Germinal center (tissue), 1 donor: ENCODE measurements at regions not wholly inside any gene's neighbourhood (a gene's known extent, or its start where the extent isn't known, plus 50 kb on each side); places are given as distances from the start of the nearest gene placed in this dataset.
"Not testable (repeated sequence)": the region's sequence is repeated elsewhere in the genome, so short reads cannot be mapped to it uniquely, and the experiment has no call there.

Experiments
- DNase-seq: peaks from one replicate; pipeline ENCODE4 v3.0.0; 2012; ENCODE audit warnings: mixed read lengths, low spot score

GRCh38 chr14:105660816-105661531, 134.6 kb downstream of the TMEM121 start:
- no peak for DNase-seq

DNA sequence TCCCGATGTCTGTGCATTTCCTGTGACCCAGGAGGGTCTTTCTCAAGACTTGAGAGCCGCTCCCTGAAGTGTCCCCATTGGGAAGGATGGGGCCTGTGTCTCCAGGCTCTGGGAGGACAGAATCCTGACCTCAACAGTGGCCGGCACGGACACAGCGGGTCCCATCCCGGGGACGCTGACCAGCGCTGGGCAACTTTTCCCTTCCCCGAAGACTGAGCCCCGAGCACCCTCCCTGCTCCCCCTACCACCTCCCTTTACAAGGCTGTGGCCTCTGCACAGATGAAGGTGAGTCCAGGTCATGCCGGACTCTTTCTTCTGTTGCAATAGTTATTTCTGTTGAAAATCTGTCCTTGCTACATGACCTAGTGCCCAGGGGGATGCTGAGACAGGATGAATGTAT, 135.7 kb downstream of the TMEM121 start:
- DNase-seq, result not testable (repeated sequence)

DNA sequence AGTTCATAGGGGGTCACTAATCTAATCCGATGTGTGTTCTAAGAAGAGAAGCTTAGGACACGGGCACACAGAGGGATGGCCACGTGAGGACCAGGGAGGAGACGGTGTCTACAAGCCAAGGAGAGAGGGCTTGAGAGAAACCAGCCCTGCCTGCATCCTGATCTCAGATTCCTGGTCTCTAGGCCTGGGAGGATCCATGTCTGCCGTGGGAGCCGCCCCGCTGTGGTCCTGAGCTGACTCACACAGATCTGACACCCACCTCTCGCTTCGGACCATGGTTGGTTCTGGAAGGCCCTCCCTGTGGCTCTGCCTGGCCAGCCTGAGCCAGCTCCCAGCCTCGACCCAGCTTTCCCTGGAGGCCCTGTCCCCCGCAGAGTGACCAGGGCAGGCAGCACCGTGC, 136.2 kb downstream of the TMEM121 start:
- not testable (repeated sequence) for DNase-seq

GRCh38 chr14:105663323-105663722, 136.9 kb downstream of the TMEM121 start:
- DNase-seq, result not testable (repeated sequence)

GRCh38 chr14:105663818-105664596, 137.6 kb downstream of the TMEM121 start:
- DNase-seq, result not testable (repeated sequence)

GRCh38 chr14:105664691-105665090, 138.3 kb downstream of the TMEM121 start:
- no peak for DNase-seq

- no peak for DNase-seq
Measured at GRCh38 chr14:105665247-105665950, 139.0 kb downstream of the TMEM121 start.

DNA sequence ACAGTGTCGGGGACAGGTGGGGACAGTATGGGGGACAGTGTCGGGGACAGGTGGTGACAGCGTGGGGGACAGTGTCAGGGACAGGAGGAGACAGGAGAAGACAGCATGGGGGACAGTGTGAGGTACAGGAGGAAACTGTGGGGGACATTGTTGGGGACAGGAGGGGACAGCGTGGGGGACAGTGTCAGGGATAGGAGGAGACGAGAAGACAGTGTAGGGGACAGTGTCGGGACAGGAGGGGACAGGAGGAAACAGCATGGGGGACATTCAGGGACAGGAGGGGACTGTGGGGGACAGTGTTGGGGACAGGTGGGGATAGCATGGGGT, 139.5 kb downstream of the TMEM121 start:
- DNase-seq, result no peak

DNA sequence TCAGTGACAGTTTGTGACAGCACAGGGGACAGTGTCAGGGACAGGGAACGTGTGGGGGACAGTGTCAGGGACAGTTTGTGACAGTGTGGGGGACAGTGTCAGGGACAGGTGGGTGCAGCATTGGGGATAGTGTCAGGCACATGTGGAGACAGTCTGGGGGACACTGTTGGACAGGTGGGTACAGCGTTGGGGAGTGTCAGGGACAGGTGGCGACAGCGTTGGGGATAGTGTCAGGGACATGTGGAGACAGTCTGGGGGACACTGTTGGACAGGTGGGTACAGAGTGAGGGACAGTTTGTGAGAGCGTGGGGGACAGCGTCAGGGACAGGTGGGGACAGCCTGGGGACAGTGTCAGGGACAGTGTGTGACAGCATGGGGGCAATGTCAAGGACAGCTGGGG, 140.0 kb downstream of the TMEM121 start:
- no peak for DNase-seq

DNA sequence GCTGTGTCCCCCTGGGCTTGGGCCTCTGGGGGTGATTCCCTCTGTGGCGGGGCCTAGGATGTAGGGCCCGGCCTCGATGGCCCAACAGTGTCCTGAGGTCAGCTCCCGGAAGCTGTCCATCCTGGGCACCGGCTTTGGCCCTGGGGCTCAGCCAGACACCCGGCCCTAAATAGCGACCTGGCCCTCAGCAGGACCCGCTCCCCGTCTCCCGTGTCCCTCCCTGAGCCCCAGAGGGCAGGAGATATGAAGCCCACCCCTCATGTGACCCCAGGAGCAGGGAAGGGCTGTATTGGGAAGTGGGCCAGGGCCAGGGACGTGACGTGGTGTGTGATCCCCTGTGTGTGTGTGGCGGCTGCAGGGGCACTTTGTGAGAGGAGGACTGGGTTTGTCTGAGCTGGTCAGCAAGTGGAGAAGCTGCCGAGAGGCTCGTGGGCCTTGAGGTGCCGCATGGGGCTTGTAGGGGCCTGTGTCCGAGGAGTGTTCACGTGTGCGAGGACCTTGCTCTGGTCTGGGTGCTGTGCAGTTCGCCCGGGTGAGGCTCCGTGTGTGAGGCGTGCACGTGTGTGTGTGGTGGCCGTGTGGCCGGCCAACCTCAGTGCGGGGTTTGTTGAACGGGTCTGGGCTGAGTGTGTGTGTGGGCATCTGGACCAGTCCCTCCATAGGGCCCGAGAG, 140.7 kb downstream of the TMEM121 start:
- not testable (repeated sequence) for DNase-seq

DNA sequence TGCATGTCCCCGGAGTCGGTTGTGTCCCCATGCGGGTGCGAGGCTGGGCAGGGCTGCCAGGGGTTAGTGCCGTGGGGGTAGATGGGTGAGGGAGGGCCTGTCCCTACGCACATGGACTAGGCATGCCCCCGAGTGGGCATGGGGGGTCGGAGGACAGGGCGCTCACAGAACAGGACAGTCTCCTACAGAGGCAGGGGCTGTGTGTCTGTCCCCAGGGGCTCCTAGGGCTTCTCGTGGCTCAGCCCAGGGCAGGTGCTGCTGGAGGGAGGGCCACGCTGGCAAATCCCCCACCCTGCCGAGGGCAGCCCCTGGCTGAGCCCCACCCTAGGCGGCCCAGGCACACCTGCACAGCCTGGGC, 141.3 kb downstream of the TMEM121 start:
- DNase-seq, result not testable (repeated sequence)

GRCh38 chr14:105668021-105668420, 141.6 kb downstream of the TMEM121 start:
- DNase-seq, result not testable (repeated sequence)

- DNase-seq, result not testable (repeated sequence)
Measured at GRCh38 chr14:105668471-105669230, 142.3 kb downstream of the TMEM121 start.

DNA sequence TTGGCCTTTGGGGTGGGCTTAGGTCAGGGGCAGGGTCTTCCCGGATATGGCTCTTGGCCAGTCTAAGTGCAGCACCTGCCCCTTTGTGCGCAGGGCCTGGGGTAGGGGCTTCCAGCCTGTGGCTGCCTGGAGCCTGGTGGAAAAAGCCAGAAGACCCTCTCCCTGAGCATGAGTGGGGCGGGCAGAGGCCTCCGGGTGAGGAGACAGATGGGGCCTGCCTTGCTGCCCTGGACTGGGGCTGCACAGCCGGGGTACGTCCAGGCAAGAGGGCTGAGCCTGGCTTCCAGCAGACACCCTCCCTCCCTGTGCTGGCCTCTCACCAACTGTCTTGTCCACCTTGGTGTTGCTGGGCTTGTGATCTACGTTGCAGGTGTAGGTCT, 142.8 kb downstream of the TMEM121 start:
- not testable (repeated sequence) for DNase-seq

- not testable (repeated sequence) for DNase-seq
Measured at GRCh38 chr14:105669646-105670045, 143.3 kb downstream of the TMEM121 start.

DNA sequence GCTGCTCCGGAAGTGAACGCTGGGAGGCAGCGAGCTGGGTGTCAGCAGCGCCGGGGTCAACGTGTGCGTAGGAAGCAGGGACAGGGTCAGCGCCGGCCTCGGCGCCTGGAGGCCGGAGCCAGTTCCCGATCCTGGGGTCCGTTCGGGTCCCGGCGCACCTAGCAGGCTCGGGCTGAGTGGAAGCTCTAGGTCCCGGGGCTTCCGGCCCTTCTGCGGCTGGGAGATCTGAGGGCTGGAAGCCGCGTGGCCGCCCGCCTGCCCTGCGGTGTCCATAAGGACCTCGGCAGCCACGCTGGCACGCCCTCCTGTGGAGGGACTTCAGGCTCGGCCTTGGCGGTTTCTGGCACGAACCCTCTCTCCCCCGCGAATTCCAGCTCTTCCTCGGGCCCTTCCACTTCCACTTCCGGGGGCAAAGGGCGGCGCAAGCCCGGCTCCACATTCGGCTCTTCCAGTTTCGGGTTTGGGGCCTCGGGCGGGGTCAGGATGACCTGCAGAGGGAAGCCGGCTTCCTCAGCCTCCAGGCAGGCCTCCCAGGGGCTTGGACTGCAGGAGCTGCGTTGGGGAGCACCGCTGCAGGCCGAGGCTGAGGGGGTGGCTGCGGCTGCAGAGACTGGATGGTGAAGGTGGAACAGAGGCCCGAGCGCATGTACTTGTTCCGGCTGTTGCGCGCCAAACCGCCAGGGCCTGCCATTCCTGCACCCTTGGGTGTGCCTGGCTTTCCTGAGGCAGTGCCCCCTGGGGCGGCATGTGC, 146.2 kb downstream of the TMEM121 start:
- not testable (repeated sequence) for DNase-seq

- not testable (repeated sequence) for DNase-seq
Measured at GRCh38 chr14:105675433-105675832, 149.1 kb downstream of the TMEM121 start.

DNA sequence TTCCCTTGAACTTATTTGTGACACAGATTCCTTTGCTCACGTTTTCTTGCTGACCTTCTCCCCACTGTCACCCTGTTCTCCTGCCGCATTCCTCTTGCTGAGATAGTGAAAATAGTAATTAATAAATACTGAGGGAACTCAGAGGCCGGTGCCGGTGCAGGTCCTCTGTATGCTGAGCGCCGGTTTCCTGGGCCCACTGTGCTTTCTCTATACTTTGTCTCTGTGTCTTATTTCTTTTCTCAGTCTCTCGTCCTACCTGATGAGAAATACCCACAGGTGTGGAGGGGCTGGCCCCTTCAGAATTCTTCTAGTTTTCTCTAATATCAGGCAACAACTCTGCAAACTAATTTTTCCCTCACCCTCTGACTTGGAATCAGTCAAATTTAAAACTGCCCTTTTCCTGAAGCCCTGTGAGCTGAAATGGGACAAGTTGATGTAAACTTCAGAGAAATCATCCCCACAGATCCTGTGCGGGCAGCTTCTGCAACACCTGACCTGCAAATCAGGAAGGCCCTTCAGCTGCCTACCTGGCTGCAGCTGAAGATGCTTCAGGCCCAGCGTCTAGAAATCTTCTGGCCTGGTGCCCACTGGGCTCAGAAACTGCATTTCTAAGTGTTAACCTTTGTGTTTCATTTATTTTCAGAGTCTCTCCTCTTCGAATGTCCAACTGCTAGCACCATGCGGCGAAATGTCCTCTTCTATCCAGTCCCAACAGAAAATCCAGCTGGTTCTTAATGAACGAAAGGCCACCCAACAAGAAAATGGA, 149.7 kb downstream of the TMEM121 start:
- DNase-seq, result not testable (repeated sequence)

DNA sequence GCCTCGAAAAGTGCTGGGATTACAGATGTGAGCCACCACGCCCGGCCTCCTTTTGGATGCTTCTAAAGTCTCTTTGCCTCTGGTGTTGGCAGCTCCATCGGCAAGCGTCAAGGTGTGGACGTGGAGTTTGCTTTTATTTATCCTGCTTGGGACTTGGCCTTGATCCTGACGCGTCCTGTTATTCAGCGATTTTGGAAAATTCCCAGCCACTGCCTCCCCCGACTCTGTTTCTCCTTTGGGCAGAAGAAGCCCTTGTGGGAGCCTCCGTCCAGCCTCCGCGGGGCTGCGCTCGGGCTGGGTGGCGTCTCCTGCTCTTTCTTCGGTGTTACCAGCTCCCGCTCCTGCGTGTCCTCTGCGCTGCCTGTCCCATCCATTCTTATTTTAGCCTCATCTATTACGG, 151.7 kb downstream of the TMEM121 start:
- DNase-seq, result not testable (repeated sequence)
